ENCODE measurements at regions not wholly inside any gene's neighbourhood (a gene's known extent, or its start where the extent isn't known, plus 50 kb on each side); places are given as distances from the start of the nearest gene placed in this dataset.

- H4K20me1 ChIP-seq (ENCODE audit: insufficient read depth, low read length), result no peaks in the 10 kb centered on the region
- DNase-seq, result peak in 2 of 3 donors; percentile 0 to 26
- no peak overlapping the region for H3K4me3 Mint-ChIP-seq
- no peak overlapping the region for H3K27ac ChIP-seq (ENCODE audit: low read depth in 1 of 2, low read length in 2 of 2)
- H3K36me3 Mint-ChIP-seq, result no peaks in the 10 kb centered on the region
- no peaks in the 10 kb centered on the region for H3K4me1 ChIP-seq (ENCODE audit: control insufficient read depth in 1 of 2, insufficient read depth in 2 of 2, low read length in 2 of 2)
- no peak overlapping the region for H3K4me3 ChIP-seq (replicated peaks in 1 of 3; ENCODE audit: low read depth in 2 of 3, low read length in 3 of 3)
- H3K4me1 Mint-ChIP-seq, result no peaks in the 10 kb centered on the region
- no peaks in the 10 kb centered on the region for H3K9me3 ChIP-seq (replicated peaks in 1 of 2; ENCODE audit: control insufficient read depth in 1 of 2, insufficient read depth in 1 of 2, low read length in 2 of 2)
- no peak overlapping the region for H2AFZ ChIP-seq (ENCODE audit: insufficient read depth, low read depth, low read length, poor library complexity, severe bottlenecking)
- H3K27ac Mint-ChIP-seq, result no peak overlapping the region
- peaks cover 0 to 9% (median 3%) of the 10 kb centered on the region in 3 donors for H3K27me3 Mint-ChIP-seq (ENCODE audit: low read depth in 3 of 3)
- no peaks in the 10 kb centered on the region for H3K36me3 ChIP-seq (replicated peaks in 1 of 2; ENCODE audit: control insufficient read depth in 1 of 2, insufficient read depth in 2 of 2, low read length in 2 of 2)
- WGBS (ENCODE audit: insufficient coverage), result 86% methylated on average over 2 of the region's 4 CpGs
- TF ChIP-seq, protein P1, sequence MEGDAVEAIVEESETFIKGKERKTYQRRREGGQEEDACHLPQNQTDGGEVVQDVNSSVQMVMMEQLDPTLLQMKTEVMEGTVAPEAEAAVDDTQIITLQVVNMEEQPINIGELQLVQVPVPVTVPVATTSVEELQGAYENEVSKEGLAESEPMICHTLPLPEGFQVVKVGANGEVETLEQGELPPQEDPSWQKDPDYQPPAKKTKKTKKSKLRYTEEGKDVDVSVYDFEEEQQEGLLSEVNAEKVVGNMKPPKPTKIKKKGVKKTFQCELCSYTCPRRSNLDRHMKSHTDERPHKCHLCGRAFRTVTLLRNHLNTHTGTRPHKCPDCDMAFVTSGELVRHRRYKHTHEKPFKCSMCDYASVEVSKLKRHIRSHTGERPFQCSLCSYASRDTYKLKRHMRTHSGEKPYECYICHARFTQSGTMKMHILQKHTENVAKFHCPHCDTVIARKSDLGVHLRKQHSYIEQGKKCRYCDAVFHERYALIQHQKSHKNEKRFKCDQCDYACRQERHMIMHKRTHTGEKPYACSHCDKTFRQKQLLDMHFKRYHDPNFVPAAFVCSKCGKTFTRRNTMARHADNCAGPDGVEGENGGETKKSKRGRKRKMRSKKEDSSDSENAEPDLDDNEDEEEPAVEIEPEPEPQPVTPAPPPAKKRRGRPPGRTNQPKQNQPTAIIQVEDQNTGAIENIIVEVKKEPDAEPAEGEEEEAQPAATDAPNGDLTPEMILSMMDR (IDR thresholded peaks at IDR 0.05), result peak; percentile 45
- no peaks in the 10 kb centered on the region for H3K27me3 ChIP-seq (ENCODE audit: control insufficient read depth in 2 of 2, insufficient read depth in 2 of 2, low read length in 2 of 2)
- H3K4me2 ChIP-seq (replicated peaks; ENCODE audit: extremely low read depth, low read length, poor library complexity, severe bottlenecking), result no peak overlapping the region
- H3K9me3 Mint-ChIP-seq, result peaks cover 0 to 8% (median 4%) of the 10 kb centered on the region in 7 donors
- no peaks in the 10 kb centered on the region for H3K79me2 ChIP-seq (ENCODE audit: insufficient read depth, low read length)
- intact Hi-C loops (cut with micrococcal nuclease), result no loop called here
- H3K9ac ChIP-seq (ENCODE audit: insufficient read depth, low read length, poor library complexity, severe bottlenecking), result no peak overlapping the region
These were observed 125.2 kb upstream of the PTBP2 start for GRCh38 chr1:96596226-96596922.

DNA sequence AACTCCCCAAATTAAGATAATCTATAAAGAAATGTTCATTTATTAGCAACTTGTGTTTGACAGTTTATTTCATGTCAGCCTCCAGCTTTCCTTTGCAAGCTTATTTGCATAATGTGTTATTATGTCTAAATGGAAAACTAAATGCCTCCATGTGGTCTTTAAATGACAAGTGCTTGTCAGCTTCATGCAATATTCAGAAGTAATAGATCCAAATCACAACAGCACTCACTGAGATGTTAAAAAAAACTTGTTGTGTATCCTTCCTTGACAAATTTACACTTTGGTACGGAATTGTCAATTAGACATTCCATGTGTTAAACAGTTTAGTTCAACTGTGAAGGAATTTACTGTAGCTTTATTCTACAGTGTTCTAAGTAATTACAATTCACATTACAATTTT lies 124.4 kb upstream of the PTBP2 start:
- intact Hi-C loops (cut with micrococcal nuclease), result no loop called here
- peaks cover 0 to 12% (median 3%) of the 10 kb centered on the region in 3 donors for H3K27me3 Mint-ChIP-seq (ENCODE audit: low read depth in 3 of 3)
- no peaks in the 10 kb centered on the region for H4K20me1 ChIP-seq (ENCODE audit: insufficient read depth, low read length)

More for the DNA sequence above, 124.4 kb upstream of the PTBP2 start:
- Mint-ChIP-seq H3K27ac (no peak overlapping the region), H3K9me3 (peaks cover 0 to 8% (median 3%) of the 10 kb centered on the region in 7 donors), H3K4me3 (no peak overlapping the region), H3K4me1 (no peaks in the 10 kb centered on the region), H3K36me3 (no peaks in the 10 kb centered on the region)
- no CpG with 5 or more reads among the region's 1 CpG for WGBS (ENCODE audit: insufficient coverage)
- TF ChIP-seq, protein P1 (IDR thresholded peaks at IDR 0.05), result no peak
- H3K4me1 ChIP-seq (ENCODE audit: control insufficient read depth in 1 of 2, insufficient read depth in 2 of 2, low read length in 2 of 2), result no peaks in the 10 kb centered on the region
- no peak overlapping the region for H3K4me2 ChIP-seq (replicated peaks; ENCODE audit: extremely low read depth, low read length, poor library complexity, severe bottlenecking)
- no peaks in the 10 kb centered on the region for H3K79me2 ChIP-seq (ENCODE audit: insufficient read depth, low read length)
- no peak overlapping the region for H3K9ac ChIP-seq (ENCODE audit: insufficient read depth, low read length, poor library complexity, severe bottlenecking)
- no peak for DNase-seq
- no peak overlapping the region for H2AFZ ChIP-seq (ENCODE audit: insufficient read depth, low read depth, low read length, poor library complexity, severe bottlenecking)
- H3K4me3 ChIP-seq (replicated peaks in 1 of 3; ENCODE audit: low read depth in 2 of 3, low read length in 3 of 3), result no peak overlapping the region
- no peaks in the 10 kb centered on the region for H3K9me3 ChIP-seq (replicated peaks in 1 of 2; ENCODE audit: control insufficient read depth in 1 of 2, insufficient read depth in 1 of 2, low read length in 2 of 2)
- H3K27me3 ChIP-seq (ENCODE audit: control insufficient read depth in 2 of 2, insufficient read depth in 2 of 2, low read length in 2 of 2), result no peaks in the 10 kb centered on the region
- H3K27ac ChIP-seq (ENCODE audit: low read depth in 1 of 2, low read length in 2 of 2), result no peak overlapping the region
- H3K36me3 ChIP-seq (replicated peaks in 1 of 2; ENCODE audit: control insufficient read depth in 1 of 2, insufficient read depth in 2 of 2, low read length in 2 of 2), result no peaks in the 10 kb centered on the region

Measured in CD14-positive monocyte (primary cell).